ENCODE measurements at regions not wholly inside any gene's neighbourhood (a gene's known extent, or its start where the extent isn't known, plus 50 kb on each side); places are given as distances from the start of the nearest gene placed in this dataset.

- Histone ChIP-seq H2BK120ac (ENCODE audit: insufficient read depth, low read length, poor library complexity) (no peak overlapping the region), H3K79me1 (ENCODE audit: low read length) (no peaks in the 10 kb centered on the region), H3K79me2 (ENCODE audit: control insufficient read depth, insufficient read depth, low read length, poor library complexity) (no peaks in the 10 kb centered on the region), H3K4ac (ENCODE audit: low read depth, low read length) (no peak overlapping the region), H2BK5ac (ENCODE audit: low read depth, low read length, poor library complexity) (no peak overlapping the region), H3K23ac (ENCODE audit: low read length) (no peak overlapping the region), H4K12ac (ENCODE audit: low read depth, low read length) (no peak overlapping the region), H2AFZ (ENCODE audit: insufficient read depth, low read length, poor library complexity) (no peak overlapping the region), H3K4me1 (ENCODE audit: control insufficient read depth in 1 of 2, insufficient read depth in 2 of 2, low read length in 2 of 2) (no peaks in the 10 kb centered on the region), H3K36me3 (ENCODE audit: control insufficient read depth in 1 of 2, insufficient read depth in 2 of 2, low read length in 2 of 2) (no peaks in the 10 kb centered on the region), H2BK12ac (ENCODE audit: low read length) (no peak overlapping the region), H3K27ac (ENCODE audit: low read depth, low read length) (no peak overlapping the region), H3K4me2 (ENCODE audit: low read length) (no peak overlapping the region), H4K91ac (ENCODE audit: low read depth, low read length) (no peak overlapping the region), H2AK5ac (ENCODE audit: low read length) (no peak overlapping the region), H4K8ac (ENCODE audit: low read depth, low read length) (no peak overlapping the region), H3K27me3 (ENCODE audit: insufficient read depth, low read length) (no peaks in the 10 kb centered on the region), H3K4me3 (ENCODE audit: low read depth, low read length) (no peak overlapping the region), H3K9ac (ENCODE audit: low read length) (no peak overlapping the region), H3K9me3 (ENCODE audit: insufficient read depth, low read depth, low read length) (no peaks in the 10 kb centered on the region), H3K18ac (ENCODE audit: low read length) (no peak overlapping the region), H3K14ac (ENCODE audit: low read length) (no peak overlapping the region)
- WGBS (ENCODE audit: extremely low coverage, insufficient coverage, insufficient read length) = no CpG with 5 or more reads among the region's 1 CpG
- DNase-seq = no peak
Observed at GRCh38 chr11:29093416-29094120, 923.3 kb downstream of the KCNA4 start.

DNA sequence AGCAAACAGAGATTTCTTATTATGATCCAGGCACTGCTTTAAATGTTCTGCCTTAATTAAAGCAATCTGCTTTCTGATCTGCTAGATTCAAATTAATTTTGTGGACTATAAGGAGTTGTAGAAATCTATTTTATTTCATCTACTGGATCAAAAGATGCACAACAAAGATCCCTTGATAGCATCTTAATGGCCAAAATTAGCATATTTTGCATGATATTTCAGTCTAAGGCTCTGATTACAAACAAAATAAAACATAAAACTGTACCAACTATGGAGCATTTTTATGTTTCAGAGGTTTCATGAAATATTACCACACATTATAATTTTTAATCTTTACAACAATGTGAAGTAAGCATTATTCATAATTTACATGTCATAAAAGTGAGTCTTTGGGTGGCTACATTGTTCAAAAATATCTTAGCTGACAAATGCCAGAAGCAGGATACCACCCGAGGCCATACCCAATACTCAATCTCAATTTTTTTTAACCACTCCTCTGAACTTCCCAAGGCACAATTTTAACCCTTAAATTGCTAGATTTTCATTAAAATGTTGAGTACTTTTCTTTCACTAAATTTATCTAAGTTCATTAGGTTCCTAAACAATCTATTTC, 929.5 kb downstream of the KCNA4 start:
- H2AK5ac ChIP-seq (ENCODE audit: low read length) = no peak overlapping the region
- H3K27ac ChIP-seq (ENCODE audit: low read depth, low read length) = no peak overlapping the region
- H3K36me3 ChIP-seq (ENCODE audit: control insufficient read depth in 1 of 2, insufficient read depth in 2 of 2, low read length in 2 of 2) = no peaks in the 10 kb centered on the region
- no peak overlapping the region for H3K4me2 ChIP-seq (ENCODE audit: low read length)
- no CpG with 5 or more reads among the region's 1 CpG for WGBS (ENCODE audit: extremely low coverage, insufficient coverage, insufficient read length)
- no peak overlapping the region for H3K9ac ChIP-seq (ENCODE audit: low read length)
- no peak overlapping the region for H3K14ac ChIP-seq (ENCODE audit: low read length)
- H3K27me3 ChIP-seq (ENCODE audit: insufficient read depth, low read length) = no peaks in the 10 kb centered on the region
- no peak overlapping the region for H2BK12ac ChIP-seq (ENCODE audit: low read length)
- H4K91ac ChIP-seq (ENCODE audit: low read depth, low read length) = no peak overlapping the region
- no peaks in the 10 kb centered on the region for H3K9me3 ChIP-seq (ENCODE audit: insufficient read depth, low read depth, low read length)
- no peak overlapping the region for H4K8ac ChIP-seq (ENCODE audit: low read depth, low read length)
- H2BK120ac ChIP-seq (ENCODE audit: insufficient read depth, low read length, poor library complexity) = no peak overlapping the region
- DNase-seq = no peak
- H3K79me1 ChIP-seq (ENCODE audit: low read length) = no peaks in the 10 kb centered on the region
- no peaks in the 10 kb centered on the region for H3K4me1 ChIP-seq (ENCODE audit: control insufficient read depth in 1 of 2, insufficient read depth in 2 of 2, low read length in 2 of 2)
- H3K4me3 ChIP-seq (ENCODE audit: low read depth, low read length) = no peak overlapping the region
- H3K4ac ChIP-seq (ENCODE audit: low read depth, low read length) = no peak overlapping the region
- H2AFZ ChIP-seq (ENCODE audit: insufficient read depth, low read length, poor library complexity) = no peak overlapping the region
- H4K12ac ChIP-seq (ENCODE audit: low read depth, low read length) = no peak overlapping the region
- H3K18ac ChIP-seq (ENCODE audit: low read length) = no peak overlapping the region
- no peaks in the 10 kb centered on the region for H3K79me2 ChIP-seq (ENCODE audit: control insufficient read depth, insufficient read depth, low read length, poor library complexity)
- no peak overlapping the region for H2BK5ac ChIP-seq (ENCODE audit: low read depth, low read length, poor library complexity)
- H3K23ac ChIP-seq (ENCODE audit: low read length) = no peak overlapping the region

DNA sequence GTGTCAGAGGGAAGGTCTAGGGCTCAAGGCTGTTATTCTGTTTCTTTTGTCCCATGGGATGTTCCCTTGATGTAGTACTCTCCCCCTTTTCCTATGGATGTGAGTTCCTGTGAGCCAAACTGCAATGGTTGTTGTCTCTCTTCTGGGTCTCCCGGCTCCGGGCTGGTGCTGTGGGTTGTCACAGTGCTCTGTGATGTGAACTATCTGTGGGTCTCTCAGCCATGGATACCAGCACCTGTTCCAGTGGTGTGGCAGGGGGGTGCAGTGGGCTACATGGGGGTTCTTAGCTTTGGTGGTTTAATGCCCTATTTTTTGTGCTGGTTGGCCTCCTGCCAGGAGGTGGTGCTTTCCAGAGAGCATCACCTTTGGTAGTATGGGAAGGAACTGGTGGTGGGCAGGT, 941.1 kb downstream of the KCNA4 start:
- H3K4me2 ChIP-seq (ENCODE audit: low read length) = no peak overlapping the region
- no peaks in the 10 kb centered on the region for H3K4me1 ChIP-seq (ENCODE audit: control insufficient read depth in 1 of 2, insufficient read depth in 2 of 2, low read length in 2 of 2)
- H3K18ac ChIP-seq (ENCODE audit: low read length) = no peak overlapping the region
- no peak overlapping the region for H3K4me3 ChIP-seq (ENCODE audit: low read depth, low read length)
- no peak overlapping the region for H2BK5ac ChIP-seq (ENCODE audit: low read depth, low read length, poor library complexity)
- H3K4ac ChIP-seq (ENCODE audit: low read depth, low read length) = no peak overlapping the region
- no peak overlapping the region for H4K8ac ChIP-seq (ENCODE audit: low read depth, low read length)
- no peaks in the 10 kb centered on the region for H3K27me3 ChIP-seq (ENCODE audit: insufficient read depth, low read length)
- H3K79me1 ChIP-seq (ENCODE audit: low read length) = no peaks in the 10 kb centered on the region
- no peak overlapping the region for H3K9ac ChIP-seq (ENCODE audit: low read length)
- no peak overlapping the region for H4K91ac ChIP-seq (ENCODE audit: low read depth, low read length)
- H3K14ac ChIP-seq (ENCODE audit: low read length) = no peak overlapping the region
- H2BK120ac ChIP-seq (ENCODE audit: insufficient read depth, low read length, poor library complexity) = no peak overlapping the region
- H2AK5ac ChIP-seq (ENCODE audit: low read length) = no peak overlapping the region
- no peaks in the 10 kb centered on the region for H3K36me3 ChIP-seq (ENCODE audit: control insufficient read depth in 1 of 2, insufficient read depth in 2 of 2, low read length in 2 of 2)
- no peak overlapping the region for H2AFZ ChIP-seq (ENCODE audit: insufficient read depth, low read length, poor library complexity)
- peaks cover 4% of the 10 kb centered on the region for H3K9me3 ChIP-seq (ENCODE audit: insufficient read depth, low read depth, low read length)
- no peak overlapping the region for H3K23ac ChIP-seq (ENCODE audit: low read length)
- H4K12ac ChIP-seq (ENCODE audit: low read depth, low read length) = no peak overlapping the region
- no CpG with 5 or more reads among the region's 2 CpGs for WGBS (ENCODE audit: extremely low coverage, insufficient coverage, insufficient read length)
- H3K27ac ChIP-seq (ENCODE audit: low read depth, low read length) = no peak overlapping the region
- DNase-seq = no peak
- no peaks in the 10 kb centered on the region for H3K79me2 ChIP-seq (ENCODE audit: control insufficient read depth, insufficient read depth, low read length, poor library complexity)
- no peak overlapping the region for H2BK12ac ChIP-seq (ENCODE audit: low read length)

DNA sequence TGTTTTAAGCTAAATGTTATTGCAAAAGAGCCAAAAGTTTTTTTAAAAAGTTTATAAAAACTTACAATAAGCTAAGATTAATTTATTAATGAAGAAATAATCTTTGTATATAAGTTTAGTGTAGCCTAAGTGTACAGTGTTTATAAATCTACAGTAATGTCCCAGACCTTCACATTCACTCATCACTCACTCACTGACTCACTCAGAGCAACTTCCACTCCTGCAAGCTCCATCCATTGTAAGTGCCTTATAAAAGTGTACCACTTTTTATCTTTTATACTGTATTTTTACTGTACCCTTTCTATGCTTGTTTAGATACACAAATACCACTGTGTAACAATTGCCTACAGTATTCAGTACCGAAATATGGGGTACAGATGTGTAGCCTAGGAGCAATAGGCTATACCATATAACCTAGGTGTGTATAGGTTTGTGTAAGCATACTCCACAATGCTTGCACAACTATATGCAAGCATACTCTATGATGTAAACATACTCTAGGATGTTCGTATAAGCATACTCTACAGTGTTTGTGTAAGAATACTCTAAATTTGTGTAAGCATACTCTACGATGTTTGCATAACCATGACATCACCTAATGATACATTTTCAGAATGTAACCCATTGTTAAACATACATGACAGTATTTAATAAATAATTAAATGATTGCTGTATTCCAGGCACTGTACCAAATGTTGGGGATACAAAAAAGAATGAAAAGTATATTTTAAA, 953.0 kb downstream of the KCNA4 start:
- no peak overlapping the region for H3K27ac ChIP-seq (ENCODE audit: low read depth, low read length)
- no peak overlapping the region for H2BK120ac ChIP-seq (ENCODE audit: insufficient read depth, low read length, poor library complexity)
- no peak overlapping the region for H3K14ac ChIP-seq (ENCODE audit: low read length)
- no peaks in the 10 kb centered on the region for H3K4me1 ChIP-seq (ENCODE audit: control insufficient read depth in 1 of 2, insufficient read depth in 2 of 2, low read length in 2 of 2)
- H4K8ac ChIP-seq (ENCODE audit: low read depth, low read length) = no peak overlapping the region
- H3K4me2 ChIP-seq (ENCODE audit: low read length) = no peak overlapping the region
- no peak for DNase-seq
- no peak overlapping the region for H3K23ac ChIP-seq (ENCODE audit: low read length)
- no peak overlapping the region for H2AFZ ChIP-seq (ENCODE audit: insufficient read depth, low read length, poor library complexity)
- H3K9ac ChIP-seq (ENCODE audit: low read length) = no peak overlapping the region
- no peaks in the 10 kb centered on the region for H3K79me1 ChIP-seq (ENCODE audit: low read length)
- no peak overlapping the region for H2AK5ac ChIP-seq (ENCODE audit: low read length)
- no peaks in the 10 kb centered on the region for H3K36me3 ChIP-seq (ENCODE audit: control insufficient read depth in 1 of 2, insufficient read depth in 2 of 2, low read length in 2 of 2)
- no peak overlapping the region for H3K4ac ChIP-seq (ENCODE audit: low read depth, low read length)
- H3K4me3 ChIP-seq (ENCODE audit: low read depth, low read length) = no peak overlapping the region
- H4K91ac ChIP-seq (ENCODE audit: low read depth, low read length) = no peak overlapping the region
- no peaks in the 10 kb centered on the region for H3K79me2 ChIP-seq (ENCODE audit: control insufficient read depth, insufficient read depth, low read length, poor library complexity)
- no peak overlapping the region for H3K18ac ChIP-seq (ENCODE audit: low read length)
- no peak overlapping the region for H4K12ac ChIP-seq (ENCODE audit: low read depth, low read length)
- WGBS (ENCODE audit: extremely low coverage, insufficient coverage, insufficient read length) = no CpG with 5 or more reads among the region's 3 CpGs
- no peaks in the 10 kb centered on the region for H3K27me3 ChIP-seq (ENCODE audit: insufficient read depth, low read length)
- H2BK12ac ChIP-seq (ENCODE audit: low read length) = no peak overlapping the region
- no peaks in the 10 kb centered on the region for H3K9me3 ChIP-seq (ENCODE audit: insufficient read depth, low read depth, low read length)
- no peak overlapping the region for H2BK5ac ChIP-seq (ENCODE audit: low read depth, low read length, poor library complexity)

Measured in trophoblast cell (in vitro differentiated cells and primary cell).